OCI-M1 (cell line): ENCODE measurements at regions not wholly inside any gene's neighbourhood (a gene's known extent, or its start where the extent isn't known, plus 50 kb on each side); places are given as distances from the start of the nearest gene placed in this dataset.

Experiments used
- DNase-seq: peaks from one replicate; lab custom pipeline; 2025; lab: John Stamatoyannopoulos, UW

GRCh38 chr2:150050036-150050435 lies 437.4 kb downstream of the RND3 start:
- DNase-seq, result no peak

- no peak for DNase-seq
These were observed 439.7 kb downstream of the RND3 start for GRCh38 chr2:150047620-150048222.

- no peak for DNase-seq
These were observed 440.7 kb downstream of the RND3 start for GRCh38 chr2:150046810-150047209.

- no peak for DNase-seq
These were observed 441.3 kb downstream of the RND3 start for GRCh38 chr2:150046211-150046610.

GRCh38 chr2:150045601-150046000 lies 441.9 kb downstream of the RND3 start:
- DNase-seq, result no peak

GRCh38 chr2:150043172-150043500 lies 444.3 kb downstream of the RND3 start:
- DNase-seq, result no peak

- no peak for DNase-seq
These were observed 444.8 kb downstream of the RND3 start for GRCh38 chr2:150042500-150043171.

- DNase-seq, result no peak
These were observed 445.6 kb downstream of the RND3 start for GRCh38 chr2:150041722-150042425.

- peak; percentile 52 for DNase-seq
These were observed 449.0 kb upstream of the MMADHC start for GRCh38 chr2:150036622-150037021.

GRCh38 chr2:150034665-150035064 lies 447.1 kb upstream of the MMADHC start:
- DNase-seq, result no peak

- no peak for DNase-seq
These were observed 443.0 kb upstream of the MMADHC start for GRCh38 chr2:150030436-150031190.

GRCh38 chr2:150028322-150028721 lies 440.7 kb upstream of the MMADHC start:
- no peak for DNase-seq

GRCh38 chr2:150027164-150027563 lies 439.6 kb upstream of the MMADHC start:
- no peak for DNase-seq

GRCh38 chr2:150023663-150024062 lies 436.1 kb upstream of the MMADHC start:
- no peak for DNase-seq

- no peak for DNase-seq
These were observed 435.5 kb upstream of the MMADHC start for GRCh38 chr2:150023044-150023443.

GRCh38 chr2:150020937-150021673 lies 433.5 kb upstream of the MMADHC start:
- no peak for DNase-seq

- no peak for DNase-seq
These were observed 432.6 kb upstream of the MMADHC start for GRCh38 chr2:150020221-150020620.

- DNase-seq, result no peak
These were observed 431.5 kb upstream of the MMADHC start for GRCh38 chr2:150019063-150019462.

GRCh38 chr2:150012986-150013385 lies 425.4 kb upstream of the MMADHC start:
- DNase-seq, result no peak

GRCh38 chr2:150011161-150011730 lies 423.7 kb upstream of the MMADHC start:
- DNase-seq, result no peak

GRCh38 chr2:150008901-150009300 lies 421.3 kb upstream of the MMADHC start:
- no peak for DNase-seq
